ENCODE measurements at regions not wholly inside any gene's neighbourhood (a gene's known extent, or its start where the extent isn't known, plus 50 kb on each side); places are given as distances from the start of the nearest gene placed in this dataset.
"Not testable (repeated sequence)": the region's sequence is repeated elsewhere in the genome, so short reads cannot be mapped to it uniquely, and the experiment has no call there.

GRCh38 chr11:109695696-109696095 is 273.7 kb downstream of the C11orf87 start:
- DNase-seq: no peak

- DNase-seq: no peak
Measured at GRCh38 chr11:109696191-109696897, 274.4 kb downstream of the C11orf87 start.

GRCh38 chr11:109697140-109697843 is 275.3 kb downstream of the C11orf87 start:
- DNase-seq: no peak

- no peak for DNase-seq
Measured at GRCh38 chr11:109698237-109698636, 276.2 kb downstream of the C11orf87 start.

GRCh38 chr11:109704432-109704831 is 282.4 kb downstream of the C11orf87 start:
- DNase-seq: no peak

GRCh38 chr11:109706945-109707344 is 285.0 kb downstream of the C11orf87 start:
- DNase-seq: no peak

- no peak for DNase-seq
Measured at GRCh38 chr11:109707411-109707810, 285.4 kb downstream of the C11orf87 start.

- no peak for DNase-seq
Measured at GRCh38 chr11:109708184-109708583, 286.2 kb downstream of the C11orf87 start.

GRCh38 chr11:109714444-109714843 is 292.5 kb downstream of the C11orf87 start:
- not testable (repeated sequence) for DNase-seq

GRCh38 chr11:109715424-109715823 is 293.4 kb downstream of the C11orf87 start:
- DNase-seq: not testable (repeated sequence)

GRCh38 chr11:109726061-109726460 is 304.1 kb downstream of the C11orf87 start:
- DNase-seq: no peak

- DNase-seq: no peak
Measured at GRCh38 chr11:109728056-109728455, 306.1 kb downstream of the C11orf87 start.

GRCh38 chr11:109729761-109730160 is 307.8 kb downstream of the C11orf87 start:
- no peak for DNase-seq

GRCh38 chr11:109730669-109731068 is 308.7 kb downstream of the C11orf87 start:
- DNase-seq: no peak

GRCh38 chr11:109731451-109731850 is 309.5 kb downstream of the C11orf87 start:
- DNase-seq: no peak

GRCh38 chr11:109733245-109733644 is 311.3 kb downstream of the C11orf87 start:
- no peak for DNase-seq

- no peak for DNase-seq
Measured at GRCh38 chr11:109734566-109734965, 312.6 kb downstream of the C11orf87 start.

GRCh38 chr11:109735128-109735527 is 313.1 kb downstream of the C11orf87 start:
- no peak for DNase-seq

GRCh38 chr11:109739379-109739778 is 317.4 kb downstream of the C11orf87 start:
- no peak for DNase-seq

- DNase-seq: no peak
Measured at GRCh38 chr11:109745996-109746625, 324.1 kb downstream of the C11orf87 start.

- no peak for DNase-seq
Measured at GRCh38 chr11:109747839-109748238, 325.8 kb downstream of the C11orf87 start.

GRCh38 chr11:109749476-109749875 is 327.5 kb downstream of the C11orf87 start:
- DNase-seq: no peak

- no peak for DNase-seq
Measured at GRCh38 chr11:109750964-109751363, 329.0 kb downstream of the C11orf87 start.

- no peak for DNase-seq
Measured at GRCh38 chr11:109752212-109752825, 330.3 kb downstream of the C11orf87 start.

Data from activated naive CD4-positive, alpha-beta T cell treated with Interleukin-2 at 50 U/mL for 16 hours (primary cell).